GM21576 (cell line): ENCODE measurements at regions not wholly inside any gene's neighbourhood (a gene's known extent, or its start where the extent isn't known, plus 50 kb on each side); places are given as distances from the start of the nearest gene placed in this dataset.
"Not testable (repeated sequence)": the region's sequence is repeated elsewhere in the genome, so short reads cannot be mapped to it uniquely, and the experiment has no call there.

ENCODE experiments used
- ATAC-seq: cut with Tn5 transposase; IDR thresholded peaks from one replicate; pipeline ENCODE4 v1.9.1; 2021; ENCODE audit warnings: mild to moderate bottlenecking, moderate library complexity; ENCODE audit not compliant: unreplicated experiment

DNA sequence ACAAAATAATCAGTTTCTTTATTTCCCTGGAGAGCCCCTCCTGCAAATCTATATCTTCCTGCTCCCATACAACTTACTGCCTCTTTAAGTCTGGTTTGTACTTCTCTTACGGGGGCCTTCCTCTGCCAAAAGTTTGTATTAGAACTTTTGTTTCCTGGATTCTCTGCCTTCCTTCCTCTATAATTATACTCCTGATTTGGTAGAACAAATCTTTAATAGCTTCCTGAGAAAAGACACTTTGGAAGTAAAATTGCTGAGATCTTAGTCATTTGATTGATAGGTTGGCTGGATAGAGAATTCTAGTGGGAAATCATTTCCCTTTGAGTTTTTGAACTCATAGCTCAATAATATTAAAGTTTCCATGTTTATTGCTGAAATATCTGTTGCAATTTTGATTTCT is 499.2 kb downstream of the RAB38 start:
- ATAC-seq = no peak

- no peak for ATAC-seq
These were observed 508.5 kb downstream of the RAB38 start for GRCh38 chr11:87666730-87667129.

DNA sequence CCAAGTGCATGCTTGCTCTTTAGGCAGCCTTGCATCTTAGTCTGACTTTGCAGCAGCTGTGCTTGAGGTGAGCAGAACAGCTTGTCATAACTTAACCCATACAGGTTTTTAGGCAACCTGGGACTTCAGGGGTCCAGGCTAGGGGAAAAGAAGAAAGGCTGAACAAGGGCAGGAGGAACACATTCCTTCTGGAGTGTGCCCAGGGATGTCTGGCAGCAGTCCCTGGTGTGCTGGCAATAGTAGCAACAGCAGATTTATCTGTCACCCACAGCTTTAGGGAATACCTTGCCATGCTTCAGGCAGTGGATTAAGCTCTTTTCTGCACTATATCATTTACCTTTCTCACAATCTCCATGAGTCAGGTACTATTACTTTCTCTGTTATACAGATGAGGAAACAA is 513.0 kb downstream of the RAB38 start:
- ATAC-seq = no peak

DNA sequence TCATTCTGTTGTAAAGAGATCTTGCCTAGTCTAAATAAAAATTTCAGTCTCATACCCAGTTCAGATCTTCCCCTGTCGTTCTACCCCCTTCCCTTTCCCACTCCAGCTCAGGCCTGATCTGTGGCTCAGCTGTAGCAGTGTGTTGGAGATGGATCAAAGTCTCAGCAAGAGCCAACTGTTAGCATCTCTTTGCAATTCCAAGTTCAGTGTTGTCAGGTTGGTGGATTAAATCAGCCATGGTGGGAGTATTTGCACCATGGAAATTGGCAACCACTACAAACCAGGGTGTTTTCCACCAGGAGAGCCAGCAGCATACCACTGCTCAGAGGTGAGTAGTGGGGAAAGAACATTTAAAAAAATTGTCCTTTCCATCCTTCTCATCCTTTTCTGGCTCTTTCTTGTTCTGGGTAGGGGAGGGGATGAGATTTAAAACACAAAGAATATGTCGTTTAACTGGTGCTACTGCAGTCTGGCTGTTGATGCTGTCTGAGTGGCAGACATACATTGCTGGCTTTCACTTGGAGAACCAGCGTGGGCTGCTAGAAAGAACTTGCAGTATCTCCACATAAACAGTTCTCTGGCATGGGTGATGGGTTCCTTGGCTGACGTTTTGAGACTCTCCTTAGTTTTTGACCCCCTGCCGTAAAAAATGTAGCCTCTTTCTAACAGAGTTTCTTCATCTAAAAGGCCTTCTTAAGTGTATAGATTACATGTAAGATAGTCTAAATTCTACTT is 514.1 kb downstream of the RAB38 start:
- ATAC-seq = no peak

DNA sequence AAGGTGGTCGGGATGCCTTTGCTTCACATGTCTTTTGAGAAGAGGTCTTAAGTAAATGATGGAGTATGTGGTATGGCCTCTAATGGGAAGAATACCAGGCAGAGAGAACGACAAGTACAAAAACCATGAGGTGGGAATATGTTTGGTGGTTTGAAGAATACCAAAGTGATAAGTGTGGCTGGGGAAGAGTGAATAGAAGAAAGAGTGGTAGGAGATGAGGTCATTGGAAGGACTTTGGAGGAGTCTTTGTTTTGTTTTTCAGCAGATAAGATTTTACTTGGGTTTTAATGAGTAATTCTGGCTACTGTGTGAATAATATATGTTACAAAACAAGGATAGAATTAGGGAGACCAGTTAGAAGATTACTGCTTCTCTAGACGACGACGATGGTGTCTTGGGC is 515.4 kb downstream of the RAB38 start:
- ATAC-seq = no peak

DNA sequence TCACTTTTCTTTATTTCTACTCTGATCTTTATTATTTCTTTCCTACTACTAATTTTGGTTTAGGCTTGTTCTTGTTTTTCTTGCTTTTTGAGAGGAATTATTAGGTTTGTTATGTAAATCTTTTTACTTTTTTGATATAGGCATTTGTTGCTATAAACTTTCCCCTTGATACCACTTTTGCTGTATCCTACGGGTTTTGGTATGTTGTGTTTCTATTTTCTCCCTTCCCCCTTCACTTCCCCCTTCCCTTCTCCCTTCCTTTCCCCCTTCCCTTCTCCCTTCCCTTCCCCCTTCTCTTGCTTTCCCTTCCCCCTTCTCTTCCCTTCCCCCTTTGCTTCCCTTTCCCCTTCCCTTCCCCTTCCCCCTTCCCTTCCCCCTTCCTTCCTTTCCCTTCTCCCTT is 529.6 kb downstream of the RAB38 start:
- ATAC-seq = no peak

DNA sequence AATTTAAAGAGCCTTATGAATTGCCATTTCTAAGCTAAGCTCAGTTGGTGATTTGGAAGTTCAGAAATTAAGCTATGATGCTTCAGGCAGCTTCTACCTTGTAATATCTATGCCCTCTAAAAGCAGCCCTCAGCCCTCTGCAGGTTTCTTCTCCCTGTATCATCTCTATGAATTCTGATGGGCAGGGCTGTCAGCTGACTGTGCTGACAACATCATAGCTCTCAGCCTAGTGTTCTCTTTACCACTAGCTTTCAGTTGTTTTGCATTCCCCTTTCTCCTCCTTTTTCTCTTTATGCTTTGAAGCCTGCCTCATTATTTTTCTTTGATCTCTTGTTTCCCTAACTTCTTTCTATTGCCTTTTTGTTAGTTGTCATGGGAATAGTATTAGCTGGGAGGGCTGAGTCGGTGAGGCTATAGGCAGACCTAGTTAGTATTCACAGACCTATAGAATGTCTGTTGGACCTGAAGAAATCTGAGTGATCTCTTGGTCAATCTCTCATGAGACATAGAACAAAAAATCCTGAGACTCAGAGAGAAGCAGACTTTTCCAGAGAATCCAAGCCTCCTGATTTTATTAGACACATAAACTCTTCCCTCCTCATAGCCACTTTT is 535.4 kb downstream of the RAB38 start:
- ATAC-seq = no peak

DNA sequence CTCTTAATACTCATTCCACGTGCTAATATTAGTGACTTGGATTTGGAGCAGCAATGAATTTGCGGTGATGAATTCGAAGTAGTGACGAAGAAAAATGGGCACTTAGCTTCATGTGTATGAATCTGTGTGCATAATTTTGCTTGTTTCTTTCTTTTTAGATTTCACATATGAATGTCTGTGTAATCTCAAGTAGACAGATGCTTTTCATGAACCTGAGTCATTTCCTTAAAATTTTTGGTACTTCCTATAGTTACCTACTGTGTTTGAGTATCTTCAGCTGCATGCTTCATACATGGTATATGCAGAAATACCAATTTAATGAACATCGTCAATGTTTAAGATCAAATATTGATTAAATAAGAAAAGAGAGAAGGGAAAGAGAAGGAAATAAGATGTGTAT is 540.2 kb downstream of the RAB38 start:
- ATAC-seq = no peak

- ATAC-seq = no peak
These were observed 540.9 kb downstream of the RAB38 start for GRCh38 chr11:87634331-87634730.

- ATAC-seq = no peak
These were observed 546.3 kb downstream of the RAB38 start for GRCh38 chr11:87628957-87629356.

- no peak for ATAC-seq
These were observed 547.1 kb downstream of the RAB38 start for GRCh38 chr11:87628026-87628580.

DNA sequence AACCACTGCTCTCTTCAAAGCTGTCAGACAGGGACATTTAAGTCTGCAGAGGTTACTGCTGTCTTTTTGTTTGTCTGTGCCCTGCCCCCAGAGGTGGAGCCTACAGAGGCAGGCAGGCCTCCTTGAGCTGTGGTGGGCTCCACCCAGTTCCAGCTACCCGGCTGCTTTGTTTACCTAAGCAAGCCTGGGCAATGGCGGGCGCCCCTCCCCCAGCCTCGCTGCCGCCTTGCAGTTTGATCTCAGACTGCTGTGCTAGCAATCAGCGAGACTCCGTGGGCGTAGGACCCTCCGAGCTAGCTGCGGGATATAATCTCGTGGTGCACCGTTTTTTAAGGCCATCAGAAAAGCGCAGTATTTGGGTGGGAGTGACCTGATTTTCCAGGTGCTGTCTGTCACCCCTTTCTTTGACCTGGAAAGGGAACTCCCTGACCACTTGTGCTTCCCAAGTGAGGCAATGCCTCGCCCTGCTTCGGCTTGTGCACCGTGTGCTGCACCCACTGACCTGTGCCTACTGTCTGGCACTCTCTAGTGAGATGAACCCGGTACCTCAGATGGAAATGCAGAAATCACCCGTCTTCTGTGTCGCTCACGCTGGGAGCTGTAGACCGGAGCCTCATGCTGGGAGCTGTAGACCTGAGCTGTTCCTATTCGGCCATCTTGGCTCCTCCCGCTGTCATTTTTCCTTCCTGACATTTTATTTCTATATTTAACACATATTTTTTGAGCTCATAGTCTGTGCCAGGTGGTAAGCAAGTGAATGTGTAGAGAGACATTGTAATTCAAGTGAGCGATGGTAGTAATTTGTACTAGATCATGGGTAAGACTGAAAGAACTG is 551.5 kb downstream of the RAB38 start:
- ATAC-seq = not testable (repeated sequence)

DNA sequence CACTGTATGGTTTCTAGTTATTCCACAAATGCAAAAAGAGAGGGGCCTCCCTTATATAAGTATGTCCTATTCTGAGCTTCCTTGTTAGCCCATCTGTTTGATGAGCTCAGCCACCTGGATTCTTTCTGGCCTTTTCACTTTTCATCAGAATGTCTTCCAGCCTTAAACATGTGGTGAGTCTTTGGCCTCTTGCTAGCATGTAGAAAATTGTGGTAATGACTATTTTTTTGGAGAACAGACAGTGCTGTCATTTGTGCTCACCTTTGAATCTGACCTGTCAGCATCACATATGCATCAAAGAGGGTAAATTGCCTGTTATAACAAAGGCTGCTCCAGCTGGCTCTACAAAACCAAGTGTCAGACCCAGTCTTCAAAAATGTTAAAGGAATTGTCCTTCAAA is 558.7 kb downstream of the RAB38 start:
- ATAC-seq = no peak

DNA sequence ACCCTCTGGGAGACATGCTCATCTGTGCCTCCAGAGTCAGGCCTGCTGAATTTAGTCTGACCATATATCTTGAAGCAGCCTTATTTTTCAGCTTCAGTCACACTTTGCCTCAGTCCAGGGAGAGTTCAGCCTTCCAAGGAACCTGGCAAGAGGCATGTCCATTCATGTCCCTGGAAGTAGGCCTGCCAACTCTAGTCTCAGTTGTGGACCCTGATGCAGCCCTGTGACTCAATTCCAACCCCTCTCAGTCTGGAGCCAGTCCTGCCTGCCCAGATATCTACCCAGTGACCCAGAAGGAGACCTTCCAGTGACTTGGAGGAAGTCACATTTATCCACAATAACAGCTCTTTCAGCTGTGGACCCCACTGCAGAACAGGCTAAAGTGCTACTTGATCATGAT is 566.6 kb downstream of the TMEM135 start:
- ATAC-seq = no peak

GRCh38 chr11:87603887-87604286 is 566.2 kb downstream of the TMEM135 start:
- no peak for ATAC-seq

- no peak for ATAC-seq
These were observed 565.0 kb downstream of the TMEM135 start for GRCh38 chr11:87602776-87603175.

GRCh38 chr11:87600938-87601337 is 563.2 kb downstream of the TMEM135 start:
- no peak for ATAC-seq

GRCh38 chr11:87597725-87598124 is 560.0 kb downstream of the TMEM135 start:
- ATAC-seq = no peak

DNA sequence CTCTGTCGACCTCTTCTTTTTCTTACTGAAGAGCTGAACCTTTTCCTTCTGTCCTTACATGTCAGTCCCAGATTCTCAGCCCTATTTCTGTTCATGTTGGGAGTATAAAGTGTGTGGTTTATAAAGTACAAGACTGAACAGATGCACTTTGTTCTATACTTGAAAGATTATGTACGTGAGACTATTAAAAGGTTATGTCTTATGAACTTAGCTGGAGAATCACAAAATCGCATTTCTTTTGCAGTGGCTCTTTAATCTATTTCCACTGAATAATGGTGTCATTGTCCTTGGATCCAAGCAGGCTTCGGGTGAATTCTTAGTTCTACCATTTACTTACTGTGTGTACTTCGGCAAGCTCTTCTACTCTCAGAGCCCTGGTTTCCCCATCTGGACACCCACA is 558.4 kb downstream of the TMEM135 start:
- ATAC-seq = no peak

- ATAC-seq = no peak
These were observed 551.3 kb downstream of the TMEM135 start for GRCh38 chr11:87589082-87589481.

DNA sequence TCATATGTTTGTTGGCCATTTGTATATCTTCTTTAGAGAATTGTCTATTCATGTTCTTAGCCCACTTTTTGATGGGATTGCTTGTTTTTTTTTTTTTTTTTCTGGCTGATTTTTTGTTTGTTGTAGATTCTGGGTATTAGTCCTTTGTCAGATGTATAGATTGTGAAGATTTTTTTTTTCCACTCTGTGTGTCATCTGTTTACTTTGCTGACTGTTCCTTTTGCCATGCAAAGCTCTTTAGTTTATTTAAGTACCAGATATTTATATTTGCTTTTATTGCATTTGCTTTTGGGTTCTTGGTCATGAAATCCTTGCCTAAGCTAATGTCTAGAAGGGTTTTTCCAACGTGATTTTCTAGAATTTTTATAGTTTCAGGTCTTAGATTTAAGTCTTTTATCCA is 547.9 kb downstream of the TMEM135 start:
- not testable (repeated sequence) for ATAC-seq

DNA sequence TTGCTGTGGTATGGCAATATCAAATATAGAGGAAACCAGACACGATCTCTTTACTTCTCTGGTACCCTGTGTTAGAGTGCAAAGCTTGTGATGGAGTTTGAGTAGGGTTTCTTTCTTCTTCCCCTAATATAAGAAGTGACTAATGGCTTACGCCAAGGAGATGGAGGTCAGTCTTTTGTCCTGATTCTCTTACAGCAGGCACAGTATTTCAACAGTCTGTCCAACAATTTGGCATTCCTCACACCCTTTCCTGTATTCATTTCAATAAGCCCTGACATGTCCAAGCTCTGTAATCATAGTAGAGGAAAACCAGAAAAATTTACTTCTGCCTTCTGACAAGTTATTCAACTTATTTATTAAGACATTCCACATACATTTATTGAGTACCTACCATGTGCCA is 546.2 kb downstream of the TMEM135 start:
- ATAC-seq = no peak
